Cardiac fibroblast (primary cell): ENCODE measurements at regions not wholly inside any gene's neighbourhood (a gene's known extent, or its start where the extent isn't known, plus 50 kb on each side); places are given as distances from the start of the nearest gene placed in this dataset.

Source experiments
- DNase-seq, 2 donors: peaks; one replicate each; pipeline versions ENCODE4 v3.0.0 to v3.0.0-alpha.2; 2010; ENCODE audit warnings: low read depth in 2 of 2
- H3K4me3 ChIP-seq, 2 donors: replicated peaks in 1 of 2; 1 replicate in 1 of 2; 2 replicates in 1 of 2; pipeline ENCODE4 v1.5.1; 2011; ENCODE audit warnings: low read depth in 2 of 2, low read length in 2 of 2, mild to moderate bottlenecking in 2 of 2, moderate library complexity in 1 of 2
- TF ChIP-seq, protein P1 (sequence below): IDR thresholded peaks from one replicate; pipeline ENCODE4 v1.5.1; 2011; ENCODE audit warnings: low read depth, mild to moderate bottlenecking, low read length, inconsistent platforms

DNA sequence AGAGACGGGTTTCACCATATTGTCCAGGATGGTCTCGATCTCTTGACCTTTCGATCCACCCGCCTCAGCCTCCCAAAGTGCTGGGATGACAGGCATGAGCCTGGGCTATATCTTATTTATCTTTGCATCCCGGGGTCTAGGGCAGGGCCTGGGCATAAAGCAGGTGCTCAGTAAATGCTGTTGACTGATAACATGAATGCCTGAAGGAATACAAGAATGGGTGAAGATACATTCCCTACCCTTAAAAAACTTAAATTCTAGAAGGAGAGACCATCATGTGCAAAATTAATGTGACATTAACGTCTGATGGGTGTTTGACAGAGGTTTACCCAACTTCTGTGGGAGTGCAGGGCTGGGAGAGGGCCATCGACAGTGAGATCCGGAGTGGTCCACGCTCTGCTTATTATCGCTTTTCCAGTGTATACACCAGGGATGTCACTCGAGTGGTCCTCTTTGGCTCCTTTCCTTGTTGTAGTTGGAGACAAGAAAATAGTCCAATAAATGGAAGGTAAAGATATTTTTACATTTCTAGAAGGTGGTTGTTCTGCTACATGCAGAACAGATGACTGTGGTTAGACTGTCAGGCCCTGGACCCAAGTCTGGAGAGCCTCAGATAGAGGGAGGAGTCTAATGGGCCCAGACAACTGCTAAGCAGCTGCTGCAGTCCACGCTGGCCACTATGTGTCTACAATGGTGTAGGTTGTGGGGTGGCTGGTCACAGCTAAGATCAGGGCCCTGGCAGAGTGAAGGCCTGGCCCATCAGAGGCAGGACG, 131.7 kb downstream of the MYCN start:
- no peak overlapping the region for H3K4me3 ChIP-seq
- DNase-seq, result no peak
- TF ChIP-seq, protein P1, sequence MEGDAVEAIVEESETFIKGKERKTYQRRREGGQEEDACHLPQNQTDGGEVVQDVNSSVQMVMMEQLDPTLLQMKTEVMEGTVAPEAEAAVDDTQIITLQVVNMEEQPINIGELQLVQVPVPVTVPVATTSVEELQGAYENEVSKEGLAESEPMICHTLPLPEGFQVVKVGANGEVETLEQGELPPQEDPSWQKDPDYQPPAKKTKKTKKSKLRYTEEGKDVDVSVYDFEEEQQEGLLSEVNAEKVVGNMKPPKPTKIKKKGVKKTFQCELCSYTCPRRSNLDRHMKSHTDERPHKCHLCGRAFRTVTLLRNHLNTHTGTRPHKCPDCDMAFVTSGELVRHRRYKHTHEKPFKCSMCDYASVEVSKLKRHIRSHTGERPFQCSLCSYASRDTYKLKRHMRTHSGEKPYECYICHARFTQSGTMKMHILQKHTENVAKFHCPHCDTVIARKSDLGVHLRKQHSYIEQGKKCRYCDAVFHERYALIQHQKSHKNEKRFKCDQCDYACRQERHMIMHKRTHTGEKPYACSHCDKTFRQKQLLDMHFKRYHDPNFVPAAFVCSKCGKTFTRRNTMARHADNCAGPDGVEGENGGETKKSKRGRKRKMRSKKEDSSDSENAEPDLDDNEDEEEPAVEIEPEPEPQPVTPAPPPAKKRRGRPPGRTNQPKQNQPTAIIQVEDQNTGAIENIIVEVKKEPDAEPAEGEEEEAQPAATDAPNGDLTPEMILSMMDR, result no peak

DNA sequence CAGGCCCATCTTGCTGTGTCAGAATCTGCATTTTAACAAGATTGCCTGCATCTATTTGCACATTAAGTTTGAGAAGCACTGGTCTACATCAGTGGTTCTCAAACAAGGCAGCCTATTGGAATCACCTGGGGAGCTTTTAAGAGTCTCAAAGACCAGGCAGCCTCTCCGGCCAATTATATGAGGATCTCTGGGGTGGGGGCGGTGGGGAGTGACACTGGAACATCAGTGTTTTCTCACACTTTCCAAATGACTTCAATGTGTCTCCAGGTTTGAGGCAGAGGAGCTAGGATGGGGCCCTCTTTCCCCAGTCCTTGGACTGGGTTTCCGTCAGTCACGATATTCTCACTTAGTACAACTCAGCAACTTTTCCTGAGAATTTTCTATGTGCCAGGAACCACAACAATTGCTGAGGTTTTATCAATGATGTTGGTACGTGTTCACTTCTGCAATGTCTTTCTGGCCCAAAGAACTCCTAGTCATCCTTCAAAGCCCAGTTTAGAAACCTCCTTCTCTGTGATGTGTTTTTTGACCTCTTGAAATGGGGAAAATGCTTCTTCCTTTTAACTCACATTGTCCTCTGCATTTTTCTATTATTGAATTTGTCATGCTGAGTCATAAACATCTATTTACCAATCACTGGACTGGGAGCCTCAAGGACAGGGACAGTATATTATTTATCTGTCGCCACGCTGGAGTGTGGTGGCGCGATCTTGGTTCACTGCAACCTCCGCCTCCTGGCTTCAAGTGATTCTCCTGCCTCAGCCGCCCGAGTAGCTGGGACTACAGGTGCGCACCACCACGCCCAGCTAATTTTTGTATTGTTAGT, 130.9 kb downstream of the MYCN start:
- TF ChIP-seq, protein P1, result no peak
- no peak for DNase-seq
- no peak overlapping the region for H3K4me3 ChIP-seq

DNA sequence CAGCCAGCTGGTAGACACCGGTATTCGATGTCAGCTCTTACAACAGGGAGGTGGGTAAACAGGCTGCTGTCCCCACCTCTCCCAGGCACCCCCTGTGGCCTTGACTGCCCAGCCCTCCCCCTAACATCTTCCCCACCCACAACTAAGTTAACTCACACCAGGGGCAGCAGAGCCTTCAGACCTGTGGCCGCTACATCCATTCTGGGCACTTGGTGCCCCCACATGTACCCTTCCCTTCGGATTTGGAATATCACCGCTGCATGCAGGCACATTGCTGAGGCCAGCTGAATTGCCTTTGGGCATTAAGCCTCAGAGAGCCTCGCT, 130.3 kb downstream of the MYCN start:
- no peak overlapping the region for H3K4me3 ChIP-seq
- no peak for DNase-seq
- TF ChIP-seq, protein P1, result no peak

DNA sequence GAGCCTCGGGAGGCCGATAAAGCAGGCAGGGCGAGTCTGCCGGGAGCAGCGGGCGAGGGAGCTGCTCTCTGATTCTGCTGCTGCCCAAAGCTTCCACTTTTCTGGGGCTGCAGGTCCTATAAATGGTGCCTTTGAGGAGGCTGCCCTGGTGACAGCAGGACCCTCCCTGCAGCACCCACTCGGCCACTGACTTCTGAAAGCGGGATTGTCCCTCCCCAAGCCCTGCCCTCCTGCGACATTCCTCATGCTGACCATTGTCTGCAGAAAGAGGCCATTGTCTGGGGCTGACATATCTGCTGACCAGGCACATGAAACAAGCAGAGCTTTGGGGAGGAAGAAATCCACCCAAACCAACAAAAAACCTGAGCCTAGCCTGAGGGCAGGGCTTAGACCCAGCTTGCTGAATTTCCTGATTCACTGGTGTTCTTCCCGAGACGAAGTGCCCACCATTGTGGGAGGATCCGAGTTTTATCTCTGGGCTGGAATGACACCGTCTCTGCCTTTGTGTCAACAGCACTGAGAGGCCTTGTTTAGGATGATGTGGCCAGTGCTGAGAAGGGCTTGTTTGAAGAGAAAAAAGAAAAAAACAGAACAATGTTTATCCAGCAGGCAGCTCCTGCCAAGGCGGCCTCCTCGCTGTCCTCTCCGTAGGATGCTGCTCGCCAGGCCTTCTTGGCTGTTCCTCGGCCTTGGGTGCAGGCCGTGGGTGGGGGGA, 129.7 kb downstream of the MYCN start:
- TF ChIP-seq, protein P1, result no peak
- no peak for DNase-seq
- no peak overlapping the region for H3K4me3 ChIP-seq

DNA sequence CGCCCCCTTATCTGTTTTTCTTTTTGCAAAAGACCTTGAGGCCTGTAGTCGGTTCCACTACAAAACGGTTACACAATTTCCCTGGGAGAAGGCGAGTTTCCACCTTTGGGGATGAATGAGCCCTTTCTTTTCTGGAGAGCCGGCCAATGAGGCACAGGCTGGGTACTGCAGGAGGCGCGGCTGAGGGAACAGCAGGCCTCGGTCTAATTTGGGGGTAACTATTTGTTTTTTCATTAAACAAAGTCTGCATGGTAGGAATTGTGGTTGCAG, 129.2 kb downstream of the MYCN start:
- H3K4me3 ChIP-seq, result no peak overlapping the region
- DNase-seq, result no peak
- TF ChIP-seq, protein P1, result no peak

DNA sequence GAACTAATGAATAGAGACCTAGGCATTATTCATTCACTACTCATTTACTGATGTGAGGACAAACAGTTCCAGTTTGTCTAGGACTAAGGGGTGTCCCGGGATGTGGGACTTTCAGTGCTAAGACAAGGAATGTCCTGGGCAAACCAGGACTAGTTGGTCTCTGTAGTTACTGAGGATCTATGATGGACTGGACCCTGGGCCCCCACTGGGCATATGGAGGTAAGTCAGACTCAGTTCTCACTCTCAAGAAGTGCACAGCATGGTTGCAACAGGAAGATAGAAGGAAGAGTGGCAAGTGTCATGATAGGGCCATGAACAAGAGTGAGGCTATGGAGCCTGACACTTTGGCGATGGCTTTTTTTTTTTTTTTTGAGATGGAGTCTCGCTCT, 128.2 kb downstream of the MYCN start:
- TF ChIP-seq, protein P1, result no peak
- DNase-seq, result no peak
- H3K4me3 ChIP-seq, result no peak overlapping the region
